MM.1S (cell line): ENCODE measurements at regions not wholly inside any gene's neighbourhood (a gene's known extent, or its start where the extent isn't known, plus 50 kb on each side); places are given as distances from the start of the nearest gene placed in this dataset.

ENCODE experiments used
- EZH2 ChIP-seq: fragments of 300-600 bp; sonication (generic); optimal IDR thresholded peaks from 2 replicates; pipeline ENCODE3; 2017; ENCODE audit warnings: low read depth, mild to moderate bottlenecking, antibody characterized with exemption, low read length, mixed read lengths
- TF ChIP-seq, protein P1 (sequence below): fragments of 300-600 bp; sonication (generic); IDR thresholded peaks from 2 replicates; pipeline ENCODE4 v1.5.1; 2016; ENCODE audit warnings: antibody characterized with exemption, low read length, mixed read lengths

DNA sequence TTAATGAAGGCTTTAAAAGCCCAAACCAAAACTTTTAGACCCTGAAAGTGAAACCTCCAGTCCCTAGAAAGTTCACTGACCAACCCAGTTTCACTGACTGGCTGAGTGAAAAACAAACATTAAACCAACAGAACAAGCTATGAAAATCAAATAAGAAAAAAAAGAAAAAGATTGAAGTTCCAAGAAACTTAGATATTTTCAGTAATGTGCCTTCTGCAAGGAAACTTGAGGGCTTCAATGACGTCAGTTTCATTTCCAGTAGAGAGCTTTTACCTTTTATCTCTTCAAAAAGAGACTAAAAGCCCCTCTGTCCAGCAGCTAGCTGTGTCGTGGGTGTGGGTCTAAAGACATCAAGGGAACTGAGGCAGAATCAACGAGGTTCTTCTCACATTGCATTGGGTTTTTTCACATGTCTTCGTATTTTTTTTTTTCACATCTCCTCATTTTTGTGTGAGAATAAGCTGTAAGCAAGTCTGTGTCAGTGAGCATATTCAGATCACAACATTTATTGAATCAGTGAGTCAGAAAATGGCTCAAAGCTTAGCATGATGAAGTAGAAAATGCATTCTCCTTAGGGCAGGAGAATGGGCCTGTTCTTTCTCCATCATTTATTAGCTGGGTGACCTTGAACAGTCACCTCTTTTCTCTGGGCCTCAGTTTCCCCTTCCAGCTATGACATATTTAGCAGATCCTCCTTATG, 54.8 kb upstream of the BCL6 start:
- TF ChIP-seq, protein P1, sequence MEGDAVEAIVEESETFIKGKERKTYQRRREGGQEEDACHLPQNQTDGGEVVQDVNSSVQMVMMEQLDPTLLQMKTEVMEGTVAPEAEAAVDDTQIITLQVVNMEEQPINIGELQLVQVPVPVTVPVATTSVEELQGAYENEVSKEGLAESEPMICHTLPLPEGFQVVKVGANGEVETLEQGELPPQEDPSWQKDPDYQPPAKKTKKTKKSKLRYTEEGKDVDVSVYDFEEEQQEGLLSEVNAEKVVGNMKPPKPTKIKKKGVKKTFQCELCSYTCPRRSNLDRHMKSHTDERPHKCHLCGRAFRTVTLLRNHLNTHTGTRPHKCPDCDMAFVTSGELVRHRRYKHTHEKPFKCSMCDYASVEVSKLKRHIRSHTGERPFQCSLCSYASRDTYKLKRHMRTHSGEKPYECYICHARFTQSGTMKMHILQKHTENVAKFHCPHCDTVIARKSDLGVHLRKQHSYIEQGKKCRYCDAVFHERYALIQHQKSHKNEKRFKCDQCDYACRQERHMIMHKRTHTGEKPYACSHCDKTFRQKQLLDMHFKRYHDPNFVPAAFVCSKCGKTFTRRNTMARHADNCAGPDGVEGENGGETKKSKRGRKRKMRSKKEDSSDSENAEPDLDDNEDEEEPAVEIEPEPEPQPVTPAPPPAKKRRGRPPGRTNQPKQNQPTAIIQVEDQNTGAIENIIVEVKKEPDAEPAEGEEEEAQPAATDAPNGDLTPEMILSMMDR, result no peak
- TF ChIP-seq EZH2, result no peak
